ENCODE measurements at regions not wholly inside any gene's neighbourhood (a gene's known extent, or its start where the extent isn't known, plus 50 kb on each side); places are given as distances from the start of the nearest gene placed in this dataset.

- TF ChIP-seq GABPA (IDR thresholded peaks at IDR 0.05 in 1 of 2, conservative IDR thresholded peaks at IDR 0.05 in 1 of 2) (no peak), CTCF (IDR thresholded peaks at IDR 0.05; ENCODE audit: low read depth, low read length, missing input control) (no peak), REST (IDR thresholded peaks at IDR 0.05) (no peak), RAD21 (IDR thresholded peaks at IDR 0.05) (no peak), YY1 (IDR thresholded peaks at IDR 0.05) (no peak), SP1 (IDR thresholded peaks at IDR 0.05) (no peak), TAF1 (conservative IDR thresholded peaks at IDR 0.05) (no peak), MAX (IDR thresholded peaks at IDR 0.05) (no peak), ZBTB33 (IDR thresholded peaks at IDR 0.05) (no peak), EGR1 (IDR thresholded peaks at IDR 0.05; ENCODE audit: low read depth in 2 of 2) (no peak)
Observed at GRCh38 chr3:87468938-87469337, 192.6 kb upstream of the POU1F1 start.

All from liver (tissue), 3 donors.